ENCODE measurements at regions not wholly inside any gene's neighbourhood (a gene's known extent, or its start where the extent isn't known, plus 50 kb on each side); places are given as distances from the start of the nearest gene placed in this dataset.
"Not testable (repeated sequence)": the region's sequence is repeated elsewhere in the genome, so short reads cannot be mapped to it uniquely, and the experiment has no call there.

DNA sequence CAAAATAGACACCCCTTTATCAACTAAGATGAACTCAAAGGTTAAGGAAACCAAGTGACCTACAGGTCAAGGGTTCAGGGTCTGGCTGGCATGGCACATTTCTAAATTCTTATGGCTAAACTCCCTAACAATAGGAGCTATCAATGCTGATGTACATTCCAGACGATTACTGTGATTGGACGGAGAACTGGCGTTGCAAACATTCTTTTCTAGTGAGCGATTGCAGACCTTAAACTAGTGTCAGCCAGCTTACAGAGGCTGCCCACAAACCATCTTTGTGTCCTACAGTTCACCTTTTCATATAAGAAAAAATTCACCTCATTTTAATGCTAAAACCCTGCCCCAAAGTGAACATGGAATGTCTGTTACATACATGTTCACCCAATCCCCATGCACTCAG is 382.9 kb downstream of the MAT2B start:
- DNase-seq: peak; percentile 70

- peak; percentile 98 for DNase-seq
Observed at GRCh38 chr5:163889369-163889768, 383.9 kb downstream of the MAT2B start.

DNA sequence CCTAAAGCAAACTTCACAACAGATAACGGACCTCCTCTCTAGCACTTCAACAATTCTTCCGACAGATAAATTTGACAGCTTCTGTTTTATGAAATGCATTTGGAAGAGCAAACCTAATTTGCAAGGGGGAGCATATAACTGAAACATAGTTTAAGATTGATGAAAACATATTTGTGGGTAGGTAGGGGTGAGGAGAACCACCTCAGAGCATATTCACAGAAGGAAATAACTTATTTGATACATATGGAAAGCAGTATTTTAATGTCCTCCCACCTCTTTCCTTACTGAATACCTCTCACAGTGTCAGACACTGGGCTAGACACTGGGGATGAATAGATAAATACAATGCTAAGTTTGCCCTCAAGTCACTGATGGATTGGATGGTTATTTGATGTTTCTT is 384.8 kb downstream of the MAT2B start:
- DNase-seq: peak; percentile 87

DNA sequence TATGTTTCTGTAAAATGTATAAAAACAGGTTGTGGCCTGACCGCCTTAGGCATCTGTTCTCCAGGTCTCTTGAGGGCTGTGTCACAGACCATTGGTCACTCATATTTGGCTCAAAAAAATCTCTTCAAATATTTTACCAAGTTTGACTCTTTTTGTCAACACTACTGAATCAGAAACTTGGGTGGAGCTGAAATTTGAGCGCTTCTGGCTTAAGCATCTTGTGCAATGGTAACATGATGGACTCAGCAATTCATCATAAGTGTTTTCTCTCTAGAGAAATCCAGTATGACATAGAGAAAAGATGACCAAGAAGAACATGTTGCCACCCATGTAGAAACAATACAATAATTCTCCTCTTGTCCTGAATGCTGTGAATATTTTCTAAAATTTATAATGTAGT is 387.9 kb downstream of the MAT2B start:
- peak; percentile 80 for DNase-seq

- DNase-seq: peak; percentile 92
Observed at GRCh38 chr5:163894645-163895044, 389.2 kb downstream of the MAT2B start.

DNA sequence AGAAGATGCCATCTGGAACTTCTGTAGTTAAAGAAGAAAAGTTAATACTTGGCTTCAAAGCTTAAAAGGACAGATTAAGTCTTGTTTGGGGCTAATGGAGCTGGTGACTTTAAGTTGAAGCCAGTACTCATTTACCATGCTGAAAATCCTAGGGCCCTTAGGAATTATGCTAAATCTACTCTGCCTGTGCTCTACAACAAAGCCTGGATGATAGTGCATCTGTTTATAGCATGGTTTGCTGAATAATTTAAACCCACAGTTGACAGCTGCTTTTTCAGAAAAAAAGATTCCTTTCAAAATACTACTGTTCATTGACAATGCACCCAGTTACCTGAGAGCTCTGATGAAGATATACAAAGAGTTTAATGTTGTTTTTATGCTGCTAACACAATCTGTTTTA is 393.5 kb downstream of the MAT2B start:
- no peak for DNase-seq

GRCh38 chr5:163907783-163908182 is 402.4 kb downstream of the MAT2B start:
- DNase-seq: not testable (repeated sequence)

- DNase-seq: no peak
Observed at GRCh38 chr5:163908253-163908652, 402.8 kb downstream of the MAT2B start.

DNA sequence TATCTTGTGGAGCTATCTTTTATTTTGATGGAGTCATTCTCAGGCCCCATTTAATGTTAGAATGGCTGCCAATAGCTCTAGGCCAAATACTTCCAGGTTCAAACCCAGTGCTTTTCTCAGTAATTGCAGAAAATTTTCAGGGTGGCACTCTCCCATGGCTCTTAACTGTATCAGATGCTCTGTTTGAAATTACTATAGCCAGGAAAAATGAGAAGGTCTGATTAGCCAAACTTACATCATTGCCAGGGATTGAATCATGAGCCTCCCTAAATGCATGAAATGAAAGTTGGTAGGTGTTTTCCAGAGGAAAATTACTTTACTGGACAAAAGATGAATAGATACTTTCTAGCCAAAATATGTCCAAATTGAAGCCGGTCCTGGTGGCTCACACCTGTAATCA is 404.8 kb downstream of the MAT2B start:
- DNase-seq: no peak

DNA sequence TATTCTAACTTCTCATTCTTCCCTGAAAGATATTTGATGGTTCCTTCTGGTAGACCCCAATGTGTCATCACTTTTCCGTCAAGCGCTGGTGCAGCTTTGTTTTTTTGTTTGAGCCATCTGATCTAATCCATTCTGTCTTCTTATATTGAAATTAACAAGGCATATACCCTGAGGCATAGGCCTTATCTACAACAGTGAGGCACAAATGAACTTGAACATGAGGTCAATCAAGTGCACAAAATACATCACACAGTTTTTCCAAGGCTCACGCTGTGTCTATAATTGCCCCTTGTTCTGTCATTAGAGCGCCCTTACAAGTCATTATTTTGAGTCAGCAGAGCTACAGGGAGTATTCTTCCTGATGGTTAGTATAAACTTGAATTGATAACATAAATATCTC is 406.6 kb downstream of the MAT2B start:
- no peak for DNase-seq

DNA sequence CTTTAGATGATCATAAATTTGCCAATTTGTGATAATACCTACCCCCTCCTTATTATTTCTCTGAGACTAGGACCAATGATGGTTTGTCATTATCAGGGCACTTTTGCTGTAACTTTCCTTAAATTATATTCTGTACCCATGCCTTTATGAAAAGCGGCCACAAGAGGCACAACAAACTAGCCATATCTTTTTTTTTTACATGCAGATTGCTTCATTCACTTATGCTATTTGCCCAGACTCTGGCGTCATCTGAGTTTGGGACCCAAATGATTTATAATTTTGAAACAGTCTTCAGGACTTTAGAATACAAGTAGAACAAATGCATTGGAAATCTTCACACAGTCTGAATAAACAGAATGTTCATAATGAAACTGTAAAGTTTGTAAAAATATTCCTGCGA is 408.1 kb downstream of the MAT2B start:
- DNase-seq: no peak

DNA sequence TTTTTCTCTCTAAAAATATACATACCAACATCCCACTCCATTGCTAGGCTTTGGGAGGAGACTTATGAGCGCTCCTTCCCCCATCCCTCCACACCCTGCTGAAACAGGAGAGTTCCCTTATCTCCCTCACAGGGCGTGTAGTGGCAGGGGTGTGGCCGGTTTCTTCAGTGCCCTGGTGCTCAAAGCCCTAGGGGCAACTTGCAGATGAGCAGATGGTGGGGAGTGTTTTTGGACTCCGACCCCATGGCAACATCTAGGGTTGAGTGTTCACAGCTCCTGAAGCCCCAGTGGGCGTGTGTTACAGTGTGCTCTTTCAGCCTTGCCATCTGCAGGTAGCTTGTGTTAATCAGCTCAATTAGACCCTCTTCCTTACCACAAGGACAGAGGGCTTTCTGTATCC is 409.5 kb downstream of the MAT2B start:
- DNase-seq: no peak

GRCh38 chr5:163915481-163915961 is 410.1 kb downstream of the MAT2B start:
- DNase-seq: peak; percentile 57

DNA sequence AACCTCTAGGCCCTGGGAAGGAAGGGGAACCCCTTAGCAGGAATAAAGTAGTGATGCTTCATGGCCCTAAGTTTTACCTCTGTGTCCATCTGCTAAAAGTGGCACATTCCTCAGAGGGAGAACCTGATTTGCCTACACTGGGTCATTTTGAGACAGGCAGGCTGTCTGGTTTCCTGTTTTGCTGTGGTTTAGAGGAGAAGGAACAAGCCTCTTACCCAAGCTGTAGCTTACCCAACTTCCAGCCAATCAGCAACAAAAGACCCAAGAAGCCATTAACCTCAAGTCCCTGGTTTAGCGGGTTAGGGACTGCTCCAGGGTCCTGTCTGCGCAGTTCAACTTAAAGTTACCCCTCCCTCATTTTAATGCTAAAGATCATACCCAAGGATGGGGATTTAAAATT is 411.0 kb downstream of the MAT2B start:
- DNase-seq: peak; percentile 54

DNA sequence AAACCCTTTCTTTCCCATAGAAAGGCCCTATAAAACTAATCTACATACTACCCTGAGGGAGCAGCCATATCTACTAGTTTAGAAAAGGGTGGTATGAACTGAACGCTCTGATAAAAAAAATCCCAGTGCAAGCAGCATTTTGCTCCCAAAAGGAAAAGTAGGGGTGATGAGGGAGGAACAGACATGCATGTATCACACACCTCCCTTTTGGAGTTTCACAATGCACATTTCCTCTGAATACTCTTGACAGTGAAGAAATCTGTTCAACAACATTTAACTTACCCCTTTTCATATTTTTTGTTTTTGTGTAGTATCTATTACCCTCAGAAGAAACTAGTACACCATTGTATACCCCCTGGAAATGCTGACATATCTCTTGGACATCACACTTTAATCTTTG is 411.4 kb downstream of the MAT2B start:
- no peak for DNase-seq

DNA sequence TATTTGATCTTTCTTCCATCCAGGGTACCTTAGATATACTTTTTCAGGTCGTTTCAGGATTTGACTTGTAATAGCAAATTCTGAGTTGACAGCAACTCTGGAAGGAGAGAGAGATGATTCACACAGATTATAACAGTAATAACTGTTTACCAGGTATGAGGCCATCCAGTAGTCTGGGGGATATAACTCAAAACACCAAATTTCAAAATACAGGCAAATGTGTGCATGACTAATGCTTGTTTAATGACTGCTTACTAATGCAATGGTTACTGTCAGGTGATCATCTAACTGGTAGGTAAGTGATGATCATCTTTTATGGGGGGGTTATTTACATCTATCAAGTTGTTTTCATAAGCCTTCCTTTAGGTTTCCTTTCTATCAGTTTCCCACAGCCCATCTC is 412.3 kb downstream of the MAT2B start:
- no peak for DNase-seq

GRCh38 chr5:163934990-163935389 is 429.6 kb downstream of the MAT2B start:
- not testable (repeated sequence) for DNase-seq

- DNase-seq: peak; percentile 20
Observed at GRCh38 chr5:163938595-163938994, 433.2 kb downstream of the MAT2B start.

GRCh38 chr5:163941079-163941478 is 435.7 kb downstream of the MAT2B start:
- no peak for DNase-seq

DNA sequence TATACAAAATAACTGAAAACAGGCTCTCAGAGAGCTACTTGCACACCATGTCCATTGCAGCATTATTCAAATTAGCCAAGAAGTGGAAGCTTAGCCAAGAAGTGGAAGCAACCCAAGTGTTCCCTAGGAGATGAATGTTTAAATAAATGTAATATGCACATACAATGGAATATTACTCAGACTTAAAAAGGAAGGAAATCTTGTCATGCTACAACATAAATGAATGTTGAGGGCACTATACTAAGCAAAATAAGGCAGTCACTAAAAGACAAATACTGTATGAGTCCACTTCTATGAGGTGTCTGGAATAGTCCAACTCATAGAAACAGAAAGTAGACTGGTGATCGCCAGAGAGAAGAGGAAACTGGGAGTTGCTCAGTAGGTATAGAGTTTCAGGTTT is 438.1 kb downstream of the MAT2B start:
- peak; percentile 59 for DNase-seq

- DNase-seq: no peak
Observed at GRCh38 chr5:163944738-163945137, 439.3 kb downstream of the MAT2B start.

GRCh38 chr5:163947848-163948666 is 442.6 kb downstream of the MAT2B start:
- no peak for DNase-seq

GRCh38 chr5:163950248-163950647 is 444.8 kb downstream of the MAT2B start:
- DNase-seq: no peak

GRCh38 chr5:163951069-163951468 is 445.6 kb downstream of the MAT2B start:
- DNase-seq: no peak

- no peak for DNase-seq
Observed at GRCh38 chr5:163953901-163954300, 448.5 kb downstream of the MAT2B start.
